NOMO-1 (cell line): ENCODE measurements at regions not wholly inside any gene's neighbourhood (a gene's known extent, or its start where the extent isn't known, plus 50 kb on each side); places are given as distances from the start of the nearest gene placed in this dataset.
A peak's percentile ranks its signal among the peaks of the same experiment; 100 is the strongest.

Experiments
- DNase-seq, 2 experiments: peaks; one replicate each; lab custom pipeline; 2025; ENCODE audit not compliant: unreplicated experiment in 2 of 2; lab: John Stamatoyannopoulos, UW

- no peak for DNase-seq
These were observed 361.2 kb downstream of the UTRN start for GRCh38 chr6:144646093-144647056.

DNA sequence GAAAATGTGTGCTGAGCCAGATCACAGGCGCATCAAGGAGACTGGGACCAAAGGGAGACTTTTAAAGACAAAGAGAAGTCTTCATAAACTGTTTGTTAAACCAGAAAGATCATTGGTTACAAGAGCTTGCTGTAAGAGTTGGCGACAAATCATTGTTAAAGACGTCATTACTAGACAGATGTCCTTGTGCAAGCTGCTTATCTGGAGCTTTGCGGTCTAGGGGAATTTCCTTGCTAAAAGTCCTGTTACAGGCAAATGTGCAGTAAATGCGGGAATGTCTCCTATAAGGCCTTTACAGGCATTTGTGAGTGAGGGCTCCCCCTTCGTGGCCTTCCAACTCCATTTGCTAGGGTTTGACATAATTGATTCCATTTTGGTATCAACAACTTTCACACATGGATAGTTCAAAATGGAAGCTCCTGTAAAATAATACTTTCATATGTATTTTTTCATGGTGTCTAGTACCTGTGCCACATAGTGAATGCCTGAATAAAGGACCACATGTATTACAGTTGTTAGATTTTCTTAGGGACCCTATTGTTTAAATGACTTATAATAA lies 362.4 kb downstream of the UTRN start:
- DNase-seq = no peak

GRCh38 chr6:144647971-144648651 lies 363.0 kb downstream of the UTRN start:
- no peak for DNase-seq

DNA sequence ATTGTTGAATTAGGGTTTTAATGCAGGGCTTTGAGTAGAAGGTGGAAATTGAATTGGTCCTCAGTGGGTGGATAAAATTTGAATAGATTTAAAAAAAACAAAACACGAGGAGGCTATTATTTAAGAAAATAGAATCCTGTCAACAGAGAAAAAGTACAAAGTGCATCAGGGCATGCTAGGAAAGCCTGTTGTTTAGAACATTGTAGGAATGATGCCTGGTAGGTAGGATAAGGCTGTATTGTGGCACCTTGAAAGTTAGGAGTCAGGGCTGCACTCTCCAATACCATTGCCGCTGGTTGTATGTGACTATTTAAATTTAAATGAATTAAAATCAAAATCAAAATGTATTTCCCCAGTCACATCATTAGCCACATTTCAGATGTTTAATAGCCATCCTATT lies 363.9 kb downstream of the UTRN start:
- no peak for DNase-seq

- DNase-seq = no peak
These were observed 366.1 kb downstream of the UTRN start for GRCh38 chr6:144651234-144651633.

DNA sequence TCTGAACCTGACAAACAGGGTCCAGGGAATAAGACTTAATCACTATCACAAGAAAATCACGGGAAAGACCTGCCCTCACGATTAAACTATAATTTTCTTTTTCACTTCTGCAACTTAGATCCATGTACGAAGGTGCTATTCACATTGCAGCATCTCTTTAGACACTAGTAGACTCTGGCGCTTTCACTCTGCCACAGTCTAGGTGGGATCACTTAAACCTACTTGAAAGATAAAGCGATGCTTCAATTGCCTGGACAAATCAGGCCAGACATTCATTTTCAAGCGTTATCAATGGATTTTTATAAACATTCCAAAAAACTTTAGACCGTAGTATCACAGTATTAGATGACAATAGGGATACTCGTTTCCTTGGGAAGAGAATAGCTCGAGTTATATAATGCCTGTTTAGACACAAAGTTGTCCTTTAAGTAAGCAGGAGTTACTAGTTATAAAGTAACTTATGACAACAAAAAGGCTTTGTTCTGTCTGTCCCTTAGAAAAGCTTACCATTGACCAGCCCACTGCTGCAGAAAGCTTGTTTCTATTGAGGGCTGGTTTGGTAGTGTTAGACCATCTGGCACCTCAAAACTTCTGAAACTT lies 367.3 kb downstream of the UTRN start:
- no peak for DNase-seq

DNA sequence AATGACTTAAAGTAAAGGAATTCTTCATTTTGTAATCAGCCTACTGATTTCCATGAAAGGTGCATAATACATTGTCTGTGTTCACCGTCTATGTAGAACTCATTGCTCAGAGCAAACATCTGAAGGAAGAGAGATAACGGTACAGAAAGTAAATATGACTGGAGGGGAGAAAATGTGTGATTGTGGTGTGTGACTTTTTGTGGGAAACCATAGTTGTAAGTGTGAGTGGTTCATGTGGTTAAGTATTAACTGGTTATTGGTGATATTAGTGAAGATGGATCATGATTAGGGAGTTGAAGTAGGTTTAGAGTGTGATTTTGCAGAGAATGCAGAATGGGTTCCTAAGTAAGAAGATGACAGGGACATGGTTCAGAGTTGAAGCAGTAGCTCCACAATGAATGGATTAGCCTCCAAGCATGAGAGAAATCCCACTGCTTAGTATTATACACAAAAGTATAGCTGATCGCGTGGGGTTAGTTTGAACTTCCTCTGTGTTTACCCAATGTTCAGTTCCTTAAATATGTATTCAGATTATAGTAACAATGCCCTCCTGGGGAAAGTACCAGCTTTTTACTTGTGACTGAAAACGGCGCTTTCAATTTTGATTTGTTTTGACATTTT lies 368.9 kb downstream of the UTRN start:
- DNase-seq = peak in 1 of 2 experiments; percentile 61

DNA sequence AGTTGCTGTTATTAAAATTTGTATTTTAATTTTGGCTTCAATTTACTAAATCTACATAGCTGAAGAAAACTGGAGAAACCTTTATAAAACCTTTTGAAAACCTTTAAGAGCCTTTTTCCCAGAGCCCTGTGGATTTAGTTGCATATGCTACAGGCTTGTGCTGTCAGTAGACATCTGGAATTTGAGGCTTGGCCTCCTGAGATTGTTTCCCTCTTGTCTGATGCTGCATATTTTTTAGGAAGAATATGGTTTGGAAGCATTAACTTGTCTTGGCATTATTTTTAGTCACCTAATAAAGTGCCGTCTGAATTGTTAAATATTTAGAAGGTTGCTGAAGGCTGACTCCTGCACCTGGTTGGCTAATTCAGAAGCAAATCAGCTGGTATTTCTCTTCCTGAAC lies 369.4 kb downstream of the UTRN start:
- DNase-seq = no peak

GRCh38 chr6:144655376-144655775 lies 370.2 kb downstream of the UTRN start:
- DNase-seq = no peak

GRCh38 chr6:144657691-144658090 lies 372.6 kb downstream of the UTRN start:
- DNase-seq = no peak

DNA sequence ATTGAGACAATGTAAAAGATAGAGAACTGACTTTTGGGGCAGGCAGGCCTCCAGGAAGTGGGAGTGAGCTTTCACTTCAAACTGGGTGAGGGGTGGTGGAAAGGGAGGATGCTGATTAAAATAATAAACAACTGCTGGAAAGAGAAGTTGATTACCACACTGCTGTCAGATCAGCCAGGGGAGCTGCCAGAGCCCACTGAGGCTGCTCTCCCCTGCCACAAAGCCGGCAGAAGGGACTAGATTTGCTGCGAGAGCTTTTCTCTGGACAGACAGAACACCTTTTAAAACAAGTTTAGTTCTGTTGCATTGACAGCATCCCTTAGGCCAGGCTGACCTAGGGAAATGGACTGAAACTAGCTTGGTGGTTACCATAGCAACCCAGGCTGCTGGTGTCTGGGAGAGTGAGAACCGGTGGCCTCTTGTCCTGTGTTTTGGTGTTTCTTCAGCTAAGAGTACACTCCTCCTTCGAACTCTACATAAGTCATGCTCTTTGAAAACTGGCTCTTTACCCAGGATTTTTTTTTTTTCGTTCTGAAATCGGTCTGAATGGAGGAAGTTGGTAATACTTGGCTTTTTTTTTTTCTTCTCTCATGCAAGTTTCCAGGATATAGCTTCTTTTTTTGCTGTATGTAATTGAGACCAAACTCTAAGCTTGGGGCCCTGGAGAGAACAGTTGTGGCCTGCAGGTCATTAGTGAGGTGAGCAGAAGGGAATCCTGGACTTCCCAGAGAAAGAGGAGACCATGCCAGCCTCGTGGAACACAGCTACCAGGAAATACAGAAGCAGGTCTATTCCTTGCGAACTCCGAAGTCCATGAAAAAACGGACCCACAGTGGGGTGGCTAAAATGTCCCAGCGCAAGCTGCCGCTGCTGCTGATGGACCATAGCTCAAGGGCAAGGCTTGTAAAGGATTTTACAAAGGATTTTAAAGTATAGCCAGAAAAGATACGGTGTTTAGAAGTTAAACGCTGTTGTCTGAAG lies 374.4 kb downstream of the UTRN start:
- peak; percentile 23 to 63 for DNase-seq

- DNase-seq = no peak
These were observed 375.5 kb downstream of the UTRN start for GRCh38 chr6:144660561-144661115.

GRCh38 chr6:144661116-144661806 lies 376.1 kb downstream of the UTRN start:
- DNase-seq = no peak

GRCh38 chr6:144662812-144663365 lies 377.8 kb downstream of the UTRN start:
- DNase-seq = no peak

GRCh38 chr6:144664281-144664680 lies 379.1 kb downstream of the UTRN start:
- DNase-seq = no peak

DNA sequence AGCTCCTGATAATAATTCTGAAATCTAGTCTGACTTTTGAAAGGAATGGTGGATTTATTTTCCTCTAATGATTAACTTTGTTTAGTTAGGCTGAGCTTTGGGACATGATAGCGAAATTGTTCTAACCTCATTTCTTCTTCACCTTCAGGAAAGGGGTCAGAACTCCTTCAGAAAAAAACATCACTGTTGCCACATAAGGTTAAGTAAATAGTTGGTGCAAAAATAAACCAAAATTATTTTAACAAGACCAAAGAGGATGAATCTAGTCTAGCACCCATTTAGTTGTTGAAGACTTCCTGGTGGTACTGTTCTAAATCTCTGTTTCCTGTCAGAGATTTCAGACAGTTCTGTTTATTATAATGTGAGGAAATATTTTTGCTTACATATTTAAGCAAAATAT lies 379.8 kb downstream of the UTRN start:
- DNase-seq = no peak

DNA sequence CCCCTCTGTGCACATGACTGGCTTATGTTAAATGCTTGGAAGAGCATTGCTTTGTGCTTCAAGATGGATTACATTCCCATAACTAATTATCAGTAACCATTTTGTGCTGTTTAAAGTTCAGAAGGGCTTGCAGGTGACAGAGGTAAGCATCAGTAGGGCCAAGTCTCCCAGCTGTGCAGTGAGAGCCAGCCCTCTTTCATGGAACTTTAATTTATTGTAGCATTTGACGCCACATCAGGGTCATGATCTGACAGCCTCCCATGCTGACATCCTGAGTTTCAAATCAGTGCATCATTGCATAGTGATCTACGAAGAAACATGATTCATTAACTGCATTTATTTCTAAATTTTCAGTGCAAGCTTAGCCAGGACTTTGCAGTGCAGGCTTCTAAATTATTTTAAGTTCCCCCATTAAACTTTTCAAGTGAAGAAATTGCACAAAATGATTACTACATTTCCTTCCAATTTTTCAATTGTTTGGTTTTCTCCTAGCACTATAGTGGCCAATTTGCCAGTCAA lies 380.9 kb downstream of the UTRN start:
- no peak for DNase-seq

DNA sequence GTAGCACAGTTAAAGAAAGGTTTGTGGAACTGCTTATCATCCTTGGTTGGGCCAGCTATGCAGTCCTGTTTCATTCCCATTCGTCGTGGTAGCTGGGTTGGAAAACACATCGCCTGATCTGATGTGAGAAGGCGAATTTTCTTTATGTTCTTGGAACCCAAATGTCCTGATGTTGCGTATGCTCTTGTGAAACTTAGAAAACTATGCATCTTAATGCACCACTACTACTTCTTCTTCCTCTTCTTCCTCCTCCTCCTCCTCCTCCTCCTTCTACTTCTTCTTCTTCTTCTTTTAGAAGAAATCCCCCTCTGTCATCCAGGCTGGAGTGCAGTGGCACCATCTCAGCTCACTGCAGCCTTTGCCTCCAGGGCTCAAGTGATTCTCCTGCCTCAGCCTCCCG lies 381.6 kb downstream of the UTRN start:
- peak in 1 of 2 experiments; percentile 18 for DNase-seq
